B cell (primary cell): ENCODE measurements at regions not wholly inside any gene's neighbourhood (a gene's known extent, or its start where the extent isn't known, plus 50 kb on each side); places are given as distances from the start of the nearest gene placed in this dataset.

Experiments
- EZH2 ChIP-seq: IDR thresholded peaks from 2 replicates; pipeline ENCODE4 v1.6.1; 2012; ENCODE audit warnings: borderline replicate concordance, low read depth, mild to moderate bottlenecking, moderate library complexity, low read length; ENCODE audit not compliant: insufficient read depth, poor library complexity, severe bottlenecking
- TF ChIP-seq, protein P1 (sequence below): fragments of 200-600 bp; IDR thresholded peaks from one replicate; pipeline ENCODE4 v1.8.0; 2022; ENCODE audit warnings: antibody characterized with exemption, mild to moderate bottlenecking

DNA sequence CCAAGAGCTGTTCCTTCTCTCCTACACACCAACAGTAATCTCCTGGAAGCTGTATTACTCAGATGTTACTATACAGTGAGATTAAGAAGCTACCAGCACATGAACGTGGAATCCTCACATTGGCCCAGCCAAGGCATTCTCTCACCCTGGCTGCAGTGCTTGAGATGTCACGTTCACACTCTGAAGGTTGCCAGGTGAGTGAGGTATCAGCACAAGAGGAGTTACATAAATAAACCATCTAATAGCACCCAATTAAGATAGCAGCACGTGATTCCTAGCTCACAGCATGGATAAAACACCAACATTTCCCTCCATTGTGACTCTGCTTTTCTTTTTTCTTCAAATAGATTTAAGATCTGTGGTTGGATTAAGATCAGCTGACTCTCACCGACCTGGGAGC, 182.8 kb downstream of the PLPP3 start:
- TF ChIP-seq, protein P1, sequence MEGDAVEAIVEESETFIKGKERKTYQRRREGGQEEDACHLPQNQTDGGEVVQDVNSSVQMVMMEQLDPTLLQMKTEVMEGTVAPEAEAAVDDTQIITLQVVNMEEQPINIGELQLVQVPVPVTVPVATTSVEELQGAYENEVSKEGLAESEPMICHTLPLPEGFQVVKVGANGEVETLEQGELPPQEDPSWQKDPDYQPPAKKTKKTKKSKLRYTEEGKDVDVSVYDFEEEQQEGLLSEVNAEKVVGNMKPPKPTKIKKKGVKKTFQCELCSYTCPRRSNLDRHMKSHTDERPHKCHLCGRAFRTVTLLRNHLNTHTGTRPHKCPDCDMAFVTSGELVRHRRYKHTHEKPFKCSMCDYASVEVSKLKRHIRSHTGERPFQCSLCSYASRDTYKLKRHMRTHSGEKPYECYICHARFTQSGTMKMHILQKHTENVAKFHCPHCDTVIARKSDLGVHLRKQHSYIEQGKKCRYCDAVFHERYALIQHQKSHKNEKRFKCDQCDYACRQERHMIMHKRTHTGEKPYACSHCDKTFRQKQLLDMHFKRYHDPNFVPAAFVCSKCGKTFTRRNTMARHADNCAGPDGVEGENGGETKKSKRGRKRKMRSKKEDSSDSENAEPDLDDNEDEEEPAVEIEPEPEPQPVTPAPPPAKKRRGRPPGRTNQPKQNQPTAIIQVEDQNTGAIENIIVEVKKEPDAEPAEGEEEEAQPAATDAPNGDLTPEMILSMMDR, result no peak
- TF ChIP-seq EZH2, result no peak
